ENCODE measurements at regions not wholly inside any gene's neighbourhood (a gene's known extent, or its start where the extent isn't known, plus 50 kb on each side); places are given as distances from the start of the nearest gene placed in this dataset.

DNA sequence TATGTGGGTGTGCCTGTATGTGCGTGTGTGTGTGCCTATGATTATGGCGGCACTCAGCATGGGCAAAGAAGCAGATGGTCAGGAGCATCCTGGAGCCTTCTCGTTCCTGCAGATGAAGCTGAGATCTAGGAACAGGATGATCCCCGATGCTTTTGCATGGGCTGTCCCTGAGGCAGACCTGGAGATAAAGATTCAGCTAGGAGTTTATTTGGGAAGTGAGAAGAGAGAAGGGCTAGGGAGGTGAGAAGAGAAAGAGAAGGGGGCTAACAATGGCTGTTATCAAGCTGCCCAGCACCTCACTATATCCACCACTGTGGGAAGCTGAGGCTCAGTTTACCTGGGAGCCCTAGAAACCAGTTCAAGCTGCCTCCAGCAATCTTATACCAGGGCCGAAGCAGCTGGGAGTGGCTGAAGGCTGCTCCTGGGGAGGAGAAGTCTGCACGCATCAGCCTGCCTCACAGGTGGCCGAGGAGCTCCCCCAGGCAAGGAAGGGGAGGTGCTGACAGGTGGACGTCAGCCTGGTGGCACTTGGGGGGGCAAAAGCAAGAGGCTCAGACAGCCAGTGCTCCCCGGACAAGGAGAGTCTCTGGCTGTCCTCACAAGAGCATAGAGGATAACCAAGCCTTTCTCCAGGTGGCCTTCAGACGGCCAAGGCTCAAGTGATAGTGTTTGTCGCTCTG, 94.0 kb upstream of the IQSEC1 start:
- no peaks in the 10 kb centered on the region for H3K4me1 ChIP-seq
- TF ChIP-seq POLR2A (IDR thresholded peaks at IDR 0.05) = no peak
- no peak for TF ChIP-seq EP300 (IDR thresholded peaks at IDR 0.05)
- TF ChIP-seq, protein P1, sequence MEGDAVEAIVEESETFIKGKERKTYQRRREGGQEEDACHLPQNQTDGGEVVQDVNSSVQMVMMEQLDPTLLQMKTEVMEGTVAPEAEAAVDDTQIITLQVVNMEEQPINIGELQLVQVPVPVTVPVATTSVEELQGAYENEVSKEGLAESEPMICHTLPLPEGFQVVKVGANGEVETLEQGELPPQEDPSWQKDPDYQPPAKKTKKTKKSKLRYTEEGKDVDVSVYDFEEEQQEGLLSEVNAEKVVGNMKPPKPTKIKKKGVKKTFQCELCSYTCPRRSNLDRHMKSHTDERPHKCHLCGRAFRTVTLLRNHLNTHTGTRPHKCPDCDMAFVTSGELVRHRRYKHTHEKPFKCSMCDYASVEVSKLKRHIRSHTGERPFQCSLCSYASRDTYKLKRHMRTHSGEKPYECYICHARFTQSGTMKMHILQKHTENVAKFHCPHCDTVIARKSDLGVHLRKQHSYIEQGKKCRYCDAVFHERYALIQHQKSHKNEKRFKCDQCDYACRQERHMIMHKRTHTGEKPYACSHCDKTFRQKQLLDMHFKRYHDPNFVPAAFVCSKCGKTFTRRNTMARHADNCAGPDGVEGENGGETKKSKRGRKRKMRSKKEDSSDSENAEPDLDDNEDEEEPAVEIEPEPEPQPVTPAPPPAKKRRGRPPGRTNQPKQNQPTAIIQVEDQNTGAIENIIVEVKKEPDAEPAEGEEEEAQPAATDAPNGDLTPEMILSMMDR (IDR thresholded peaks at IDR 0.05) = no peak
- TF ChIP-seq POLR2AphosphoS5 (IDR thresholded peaks at IDR 0.05) = no peak
- H3K9me3 ChIP-seq = no peaks in the 10 kb centered on the region
- WGBS, 5 donors = 72 to 79% (median 75%) methylated on average over 5 to 11 of the region's 11 CpGs
- H3K27ac ChIP-seq = no peak overlapping the region
- intact Hi-C loops (cut with DNase I; ENCODE audit: low total_unique reads) = no loop called here
- H3K27me3 ChIP-seq = no peaks in the 10 kb centered on the region
- H3K4me3 ChIP-seq = no peak overlapping the region
- no peaks in the 10 kb centered on the region for H3K36me3 ChIP-seq
- no peak for DNase-seq

DNA sequence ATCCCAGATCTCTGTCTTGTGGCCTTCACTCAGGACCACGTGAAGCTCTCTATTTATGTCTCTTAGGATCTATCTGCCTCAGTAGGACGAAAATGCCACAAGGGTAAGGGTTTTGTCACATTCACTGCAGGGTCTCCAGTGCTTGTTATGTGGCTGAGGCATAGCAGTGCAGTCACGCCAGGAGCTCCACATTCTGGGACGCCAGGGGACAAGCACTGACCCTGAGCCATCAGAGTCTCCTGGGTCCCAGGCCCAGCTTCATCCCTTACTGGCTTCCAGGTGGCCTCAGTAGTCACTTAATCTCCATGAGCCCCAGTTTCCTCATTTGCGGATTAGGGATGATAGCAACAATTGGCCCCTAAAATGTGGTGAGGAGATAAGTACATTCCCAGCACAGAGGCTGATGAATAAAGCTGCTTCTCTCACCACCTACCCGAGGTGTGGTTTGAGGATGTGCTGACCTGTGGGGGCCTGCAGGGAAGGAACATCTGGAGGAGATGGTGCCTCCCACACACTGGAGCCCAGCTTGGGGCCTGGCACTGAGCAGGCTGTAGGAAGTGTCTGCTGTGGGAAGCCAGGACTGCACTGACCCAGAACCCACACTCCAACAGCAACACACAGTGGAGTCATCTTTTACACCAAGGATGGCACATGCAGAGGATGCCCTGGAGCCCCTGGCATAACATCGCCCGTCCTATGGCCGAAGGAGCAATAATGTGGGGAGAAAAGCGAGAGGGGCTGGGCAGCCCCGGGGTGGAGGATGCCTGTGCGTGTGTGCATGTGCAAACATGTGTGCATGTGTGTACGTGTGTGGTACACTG, 93.2 kb upstream of the IQSEC1 start:
- no peak for TF ChIP-seq EP300 (IDR thresholded peaks at IDR 0.05)
- TF ChIP-seq, protein P1 (IDR thresholded peaks at IDR 0.05) = no peak
- TF ChIP-seq POLR2A (IDR thresholded peaks at IDR 0.05) = no peak
- no peak for TF ChIP-seq POLR2AphosphoS5 (IDR thresholded peaks at IDR 0.05)
- intact Hi-C loops (cut with DNase I; ENCODE audit: low total_unique reads) = no loop called here
- Histone ChIP-seq H3K27me3 (no peaks in the 10 kb centered on the region), H3K36me3 (no peaks in the 10 kb centered on the region), H3K4me1 (no peaks in the 10 kb centered on the region), H3K9me3 (no peaks in the 10 kb centered on the region), H3K27ac (no peak overlapping the region), H3K4me3 (no peak overlapping the region)
- no peak for DNase-seq
- WGBS, 5 donors = 77 to 80% (median 79%) methylated on average over 13 of the region's 13 CpGs

DNA sequence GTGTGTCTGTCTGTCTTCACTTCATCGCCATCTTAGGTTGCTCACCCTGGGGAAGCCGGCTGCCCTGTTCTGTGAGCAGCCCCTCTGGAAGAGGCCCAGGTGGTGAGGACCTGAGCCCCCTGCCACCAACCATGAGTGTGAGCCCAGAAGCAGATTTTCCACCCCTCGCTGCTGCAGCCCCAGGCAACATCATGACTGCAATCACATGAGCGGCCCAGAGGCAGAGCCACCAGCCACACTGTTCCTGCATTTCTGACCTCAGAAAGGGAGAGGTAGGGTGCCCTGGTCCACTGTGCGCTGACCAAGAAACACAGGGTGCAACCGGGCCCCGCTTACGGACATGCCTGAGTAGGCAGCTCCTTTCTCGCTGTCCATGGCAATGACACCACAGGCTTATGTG, 92.3 kb upstream of the IQSEC1 start:
- Histone ChIP-seq H3K27me3 (no peaks in the 10 kb centered on the region), H3K36me3 (no peaks in the 10 kb centered on the region), H3K4me1 (no peaks in the 10 kb centered on the region), H3K9me3 (no peaks in the 10 kb centered on the region), H3K4me3 (no peak overlapping the region), H3K27ac (no peak overlapping the region)
- WGBS, 5 donors = 83 to 89% (median 87%) methylated on average over 3 to 9 of the region's 9 CpGs
- intact Hi-C loops (cut with DNase I; ENCODE audit: low total_unique reads) = no loop called here
- DNase-seq = no peak
- TF ChIP-seq EP300 (IDR thresholded peaks at IDR 0.05) = no peak
- TF ChIP-seq, protein P1 (IDR thresholded peaks at IDR 0.05) = no peak
- TF ChIP-seq POLR2A (IDR thresholded peaks at IDR 0.05) = no peak
- TF ChIP-seq POLR2AphosphoS5 (IDR thresholded peaks at IDR 0.05) = no peak

DNA sequence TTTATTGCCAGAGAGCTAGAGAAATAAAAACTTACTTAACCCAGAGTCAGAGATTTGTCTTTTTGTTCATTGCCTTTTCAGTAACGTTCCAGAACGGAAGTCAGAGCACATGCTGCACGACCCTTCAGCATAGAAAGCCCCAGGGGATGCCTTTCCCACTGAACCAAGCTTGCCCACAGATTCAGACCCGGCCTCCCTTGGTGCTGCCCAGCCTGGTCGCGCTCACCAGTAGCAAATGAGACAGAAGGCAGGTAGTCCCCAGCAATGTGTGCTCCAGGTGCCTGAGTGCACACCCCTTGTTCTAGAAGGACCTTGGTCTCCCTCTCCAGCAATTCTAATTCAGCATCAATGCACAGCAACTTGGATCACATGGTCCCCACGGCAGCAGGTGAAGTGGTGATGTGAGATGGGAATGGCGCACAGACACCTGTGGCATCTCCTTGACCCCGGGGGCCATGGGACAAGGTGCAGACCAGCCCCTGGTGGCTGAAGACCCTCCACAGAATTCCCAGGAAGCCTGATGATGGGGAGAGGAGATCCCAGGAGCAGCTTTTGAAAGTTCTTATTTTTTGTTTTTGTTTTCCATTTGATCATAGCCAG, 91.8 kb upstream of the IQSEC1 start:
- Histone ChIP-seq H3K4me1 (no peaks in the 10 kb centered on the region), H3K4me3 (no peak overlapping the region), H3K27me3 (no peaks in the 10 kb centered on the region), H3K27ac (no peak overlapping the region), H3K36me3 (no peaks in the 10 kb centered on the region), H3K9me3 (no peaks in the 10 kb centered on the region)
- TF ChIP-seq, protein P1 (IDR thresholded peaks at IDR 0.05) = no peak
- TF ChIP-seq POLR2A (IDR thresholded peaks at IDR 0.05) (no peak), EP300 (IDR thresholded peaks at IDR 0.05) (no peak), POLR2AphosphoS5 (IDR thresholded peaks at IDR 0.05) (no peak)
- no peak for DNase-seq
- intact Hi-C loops (cut with DNase I; ENCODE audit: low total_unique reads) = no loop called here
- WGBS, 5 donors = 66 to 81% (median 77%) methylated on average over 8 to 9 of the region's 9 CpGs

Data from stomach (tissue), 8 donors.